ENCODE measurements at regions not wholly inside any gene's neighbourhood (a gene's known extent, or its start where the extent isn't known, plus 50 kb on each side); places are given as distances from the start of the nearest gene placed in this dataset.

DNA sequence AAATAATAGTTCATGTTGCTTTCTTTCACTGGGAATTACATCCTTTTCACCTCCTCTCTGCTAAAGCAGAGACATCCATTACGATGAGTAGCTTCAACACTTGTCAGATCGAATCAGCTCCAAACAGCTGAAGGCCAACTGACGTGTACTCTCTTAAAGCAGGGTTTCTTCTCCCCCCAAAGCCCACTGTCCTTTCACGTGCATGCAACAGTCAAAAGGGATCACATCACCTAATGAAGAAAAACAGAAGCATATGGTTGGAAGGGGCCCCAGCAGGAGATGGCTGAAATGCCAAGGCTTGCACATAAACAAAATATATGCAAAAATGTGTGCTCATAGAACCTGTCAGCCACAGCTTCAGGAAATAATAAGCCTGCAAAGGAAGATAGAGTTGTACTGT is 421.6 kb downstream of the ANXA1 start:
- intact Hi-C loops (cut with DNase I): no loop called here
- no peaks in the 10 kb centered on the region for H3K4me1 ChIP-seq (ENCODE audit: control insufficient read depth in 1 of 2, insufficient read depth in 2 of 2, low read length in 2 of 2)
- DNase-seq (no peak), ATAC-seq (ENCODE audit: low FRiP score) (no peak)
- no peaks in the 10 kb centered on the region for H3K27me3 ChIP-seq (ENCODE audit: control insufficient read depth in 1 of 2, insufficient read depth in 2 of 2, low read length in 1 of 2)
- no peak overlapping the region for H3K27ac ChIP-seq (ENCODE audit: low read depth in 1 of 2, low read length in 2 of 2)
- 50 to 53% methylated on average over 4 of the region's 4 CpGs for WGBS, 2 donors
- H3K36me3 ChIP-seq (ENCODE audit: control insufficient read depth in 1 of 2, insufficient read depth in 2 of 2, low read length in 1 of 2): no peaks in the 10 kb centered on the region
- H3K9me3 ChIP-seq (ENCODE audit: control insufficient read depth, low read length): no peaks in the 10 kb centered on the region
- H3K4me3 ChIP-seq (ENCODE audit: low read length in 2 of 2): no peak overlapping the region

DNA sequence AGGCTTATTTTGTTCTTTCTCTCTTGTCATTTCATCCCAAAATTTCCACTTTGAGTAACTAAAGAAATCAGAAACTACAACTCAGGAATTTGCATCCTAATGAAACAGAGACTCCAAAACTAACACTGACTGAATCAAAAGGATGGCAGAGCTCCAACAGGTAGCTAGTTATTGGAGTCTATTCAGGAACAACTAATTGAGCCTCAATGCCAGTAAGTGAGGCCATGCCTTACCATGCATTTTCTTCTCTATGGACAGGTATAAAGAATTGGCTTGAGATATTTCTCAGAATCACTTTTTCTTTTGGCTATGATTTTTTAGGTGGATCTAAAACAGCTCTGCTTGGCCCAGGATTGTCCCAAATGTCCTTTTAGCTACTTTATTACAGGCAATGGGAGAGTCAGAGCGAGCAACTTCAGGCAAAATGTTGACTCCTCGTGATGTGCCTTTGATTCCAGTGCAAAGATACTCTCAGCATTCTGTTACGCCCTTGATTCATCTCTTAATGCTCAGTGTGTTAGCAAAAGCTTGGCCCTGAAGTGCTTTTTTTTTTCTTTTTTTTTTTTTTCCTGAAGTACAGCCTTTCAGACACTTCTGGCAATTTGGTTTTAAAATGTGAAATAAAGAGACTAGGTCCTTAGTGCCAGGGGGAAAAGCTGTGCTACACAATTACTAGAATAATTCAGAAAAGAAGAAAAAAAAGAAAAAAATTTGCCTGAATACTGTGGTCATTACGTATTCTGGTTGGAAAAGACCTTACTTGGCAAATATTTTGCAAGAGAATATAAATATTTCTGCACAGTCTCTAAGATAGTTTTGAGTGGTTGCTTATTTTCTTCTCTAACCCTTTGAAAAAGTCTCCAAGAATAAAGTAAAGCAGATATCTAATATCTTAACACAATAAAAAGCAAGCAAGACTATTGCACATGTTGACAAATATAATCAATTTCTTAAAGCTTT is 423.7 kb downstream of the ANXA1 start:
- Histone ChIP-seq H3K27ac (ENCODE audit: low read depth in 1 of 2, low read length in 2 of 2) (no peak overlapping the region), H3K4me3 (ENCODE audit: low read length in 2 of 2) (no peak overlapping the region), H3K36me3 (ENCODE audit: control insufficient read depth in 1 of 2, insufficient read depth in 2 of 2, low read length in 1 of 2) (no peaks in the 10 kb centered on the region), H3K4me1 (ENCODE audit: control insufficient read depth in 1 of 2, insufficient read depth in 2 of 2, low read length in 2 of 2) (no peaks in the 10 kb centered on the region), H3K27me3 (ENCODE audit: control insufficient read depth in 1 of 2, insufficient read depth in 2 of 2, low read length in 1 of 2) (no peaks in the 10 kb centered on the region), H3K9me3 (ENCODE audit: control insufficient read depth, low read length) (no peaks in the 10 kb centered on the region)
- ATAC-seq (ENCODE audit: low FRiP score) (no peak), DNase-seq (no peak)
- WGBS, 2 donors: 55 to 71% methylated on average over 4 of the region's 4 CpGs
- intact Hi-C loops (cut with DNase I): no loop called here

DNA sequence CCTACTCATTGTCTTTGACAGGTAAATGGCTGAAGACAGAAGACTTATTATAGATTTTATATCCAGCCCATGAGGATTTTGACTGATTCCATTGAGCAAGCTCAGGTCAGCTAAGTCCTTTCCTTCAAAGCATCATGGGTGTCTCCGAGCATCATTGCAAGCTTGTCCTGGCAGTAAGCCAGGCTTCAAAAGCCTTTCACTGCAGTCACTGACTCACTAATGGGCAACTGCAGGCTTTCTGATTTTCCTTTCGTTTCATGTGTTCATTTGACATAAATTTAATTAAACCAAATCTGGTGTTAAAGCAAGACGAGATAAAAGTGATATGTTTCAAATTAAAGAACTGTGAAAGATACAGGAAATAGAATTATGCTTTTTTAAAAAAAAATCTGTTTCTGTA is 426.2 kb downstream of the ANXA1 start:
- no peaks in the 10 kb centered on the region for H3K27me3 ChIP-seq (ENCODE audit: control insufficient read depth in 1 of 2, insufficient read depth in 2 of 2, low read length in 1 of 2)
- intact Hi-C loops (cut with DNase I): no loop called here
- no peak overlapping the region for H3K4me3 ChIP-seq (ENCODE audit: low read length in 2 of 2)
- 35 to 37% methylated on average over 3 of the region's 3 CpGs for whole genome bisulfite sequencing, 2 donors
- H3K27ac ChIP-seq (ENCODE audit: low read depth in 1 of 2, low read length in 2 of 2): no peak overlapping the region
- DNase-seq (no peak), ATAC-seq (ENCODE audit: low FRiP score) (no peak)
- H3K4me1 ChIP-seq (ENCODE audit: control insufficient read depth in 1 of 2, insufficient read depth in 2 of 2, low read length in 2 of 2): no peaks in the 10 kb centered on the region
- no peaks in the 10 kb centered on the region for H3K36me3 ChIP-seq (ENCODE audit: control insufficient read depth in 1 of 2, insufficient read depth in 2 of 2, low read length in 1 of 2)
- H3K9me3 ChIP-seq (ENCODE audit: control insufficient read depth, low read length): no peaks in the 10 kb centered on the region

DNA sequence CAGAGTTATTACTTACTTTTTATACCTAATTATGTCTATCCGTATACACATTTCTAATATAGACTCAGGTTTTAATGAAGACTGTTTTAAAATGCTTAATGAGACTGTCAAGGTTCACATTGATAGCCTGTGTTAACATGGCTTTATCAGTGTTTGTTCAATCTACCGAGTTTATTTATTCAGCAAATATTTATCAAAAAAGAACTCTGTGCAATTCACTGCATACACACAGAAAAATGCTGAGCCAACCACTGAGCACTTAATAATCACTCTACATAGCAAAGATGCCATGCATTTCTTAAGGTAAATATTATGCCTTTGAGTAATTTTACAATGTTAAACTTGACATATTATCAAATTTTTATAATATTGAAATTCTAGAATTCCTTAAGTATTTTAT is 428.2 kb downstream of the ANXA1 start:
- H3K36me3 ChIP-seq (ENCODE audit: control insufficient read depth in 1 of 2, insufficient read depth in 2 of 2, low read length in 1 of 2): no peaks in the 10 kb centered on the region
- no peaks in the 10 kb centered on the region for H3K9me3 ChIP-seq (ENCODE audit: control insufficient read depth, low read length)
- DNase-seq: no peak
- H3K4me1 ChIP-seq (ENCODE audit: control insufficient read depth in 1 of 2, insufficient read depth in 2 of 2, low read length in 2 of 2): no peaks in the 10 kb centered on the region
- no peak overlapping the region for H3K4me3 ChIP-seq (ENCODE audit: low read length in 2 of 2)
- 21 to 27% methylated on average over 2 of the region's 2 CpGs for WGBS, 2 donors
- no peak overlapping the region for H3K27ac ChIP-seq (ENCODE audit: low read depth in 1 of 2, low read length in 2 of 2)
- intact Hi-C loops (cut with DNase I): no loop called here
- H3K27me3 ChIP-seq (ENCODE audit: control insufficient read depth in 1 of 2, insufficient read depth in 2 of 2, low read length in 1 of 2): no peaks in the 10 kb centered on the region
- ATAC-seq (ENCODE audit: low FRiP score): no peak

DNA sequence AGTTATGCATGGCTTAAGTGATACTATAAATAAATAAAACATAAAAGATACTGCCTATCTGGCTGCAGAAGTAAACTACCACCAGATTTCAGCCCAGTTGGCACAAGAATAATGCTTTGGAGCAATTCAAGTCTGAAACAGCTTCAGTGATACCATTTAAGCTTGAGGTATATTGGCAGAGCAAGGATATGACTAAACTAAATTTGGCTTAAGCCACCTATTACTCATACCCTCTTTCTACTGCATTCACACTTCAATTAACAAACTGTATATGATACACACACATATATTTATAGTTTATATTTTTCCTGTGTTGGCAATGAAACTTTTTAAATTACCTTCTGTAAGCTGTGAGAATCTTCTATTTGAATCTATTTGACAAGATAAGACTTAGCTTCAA is 431.9 kb downstream of the ANXA1 start:
- ATAC-seq (ENCODE audit: low FRiP score) (no peak), DNase-seq (no peak)
- intact Hi-C loops (cut with DNase I): no loop called here
- no peaks in the 10 kb centered on the region for H3K4me1 ChIP-seq (ENCODE audit: control insufficient read depth in 1 of 2, insufficient read depth in 2 of 2, low read length in 2 of 2)
- H3K4me3 ChIP-seq (ENCODE audit: low read length in 2 of 2): no peak overlapping the region
- H3K27ac ChIP-seq (ENCODE audit: low read depth in 1 of 2, low read length in 2 of 2): no peak overlapping the region
- H3K36me3 ChIP-seq (ENCODE audit: control insufficient read depth in 1 of 2, insufficient read depth in 2 of 2, low read length in 1 of 2): no peaks in the 10 kb centered on the region
- no peaks in the 10 kb centered on the region for H3K27me3 ChIP-seq (ENCODE audit: control insufficient read depth in 1 of 2, insufficient read depth in 2 of 2, low read length in 1 of 2)
- H3K9me3 ChIP-seq (ENCODE audit: control insufficient read depth, low read length): no peaks in the 10 kb centered on the region

DNA sequence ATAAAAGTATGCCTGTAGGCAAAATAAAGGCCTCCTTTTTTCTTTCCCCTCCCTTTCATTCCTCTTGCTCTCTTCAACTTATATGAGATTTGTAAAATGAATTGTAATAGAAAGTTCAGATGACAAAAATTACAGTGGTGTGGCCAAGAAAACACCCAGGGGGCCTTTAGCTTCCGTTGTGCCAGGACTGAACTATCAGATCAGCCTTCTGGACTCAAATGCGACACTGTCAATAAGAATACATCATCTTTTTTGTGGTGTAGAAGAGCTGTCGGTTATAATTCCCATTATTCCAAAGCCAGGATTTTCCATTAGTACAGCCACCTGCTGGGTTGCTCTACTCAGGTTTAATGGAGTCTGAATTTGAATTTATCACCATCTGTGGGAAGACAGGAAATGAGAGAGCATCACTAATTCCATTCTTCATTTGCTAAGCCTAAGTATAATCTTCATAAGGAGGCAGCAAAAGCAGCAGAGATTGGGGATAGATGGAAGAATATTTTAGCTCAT is 443.4 kb downstream of the ANXA1 start:
- no peaks in the 10 kb centered on the region for H3K36me3 ChIP-seq (ENCODE audit: control insufficient read depth in 1 of 2, insufficient read depth in 2 of 2, low read length in 1 of 2)
- DNase-seq: no peak
- 79 to 84% methylated on average over 3 of the region's 3 CpGs for WGBS, 2 donors
- no peaks in the 10 kb centered on the region for H3K9me3 ChIP-seq (ENCODE audit: control insufficient read depth, low read length)
- no peaks in the 10 kb centered on the region for H3K4me1 ChIP-seq (ENCODE audit: control insufficient read depth in 1 of 2, insufficient read depth in 2 of 2, low read length in 2 of 2)
- H3K4me3 ChIP-seq (ENCODE audit: low read length in 2 of 2): no peak overlapping the region
- intact Hi-C loops (cut with DNase I): no loop called here
- H3K27ac ChIP-seq (ENCODE audit: low read depth in 1 of 2, low read length in 2 of 2): no peak overlapping the region
- no peaks in the 10 kb centered on the region for H3K27me3 ChIP-seq (ENCODE audit: control insufficient read depth in 1 of 2, insufficient read depth in 2 of 2, low read length in 1 of 2)
- ATAC-seq (ENCODE audit: low FRiP score): no peak

DNA sequence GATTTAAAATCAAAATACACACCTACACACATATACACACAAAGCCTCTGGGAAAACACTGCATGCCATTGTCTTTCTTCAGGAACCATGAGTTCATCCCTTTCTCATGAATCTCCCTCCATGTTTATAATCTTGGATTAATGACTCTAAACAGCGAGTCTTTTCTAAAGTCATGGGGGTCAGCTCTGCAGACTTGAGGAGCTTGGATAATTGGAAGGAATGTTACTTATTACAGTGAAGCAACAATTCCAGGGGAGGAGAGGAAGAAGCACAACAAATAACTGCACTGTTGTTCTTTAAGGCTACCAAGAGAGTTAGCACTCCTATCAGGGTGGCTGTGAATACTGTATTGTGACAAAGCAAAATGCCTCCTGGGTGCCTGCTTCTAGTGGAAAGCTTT is 444.7 kb downstream of the ANXA1 start:
- Histone ChIP-seq H3K4me3 (ENCODE audit: low read length in 2 of 2) (no peak overlapping the region), H3K27ac (ENCODE audit: low read depth in 1 of 2, low read length in 2 of 2) (no peak overlapping the region), H3K27me3 (ENCODE audit: control insufficient read depth in 1 of 2, insufficient read depth in 2 of 2, low read length in 1 of 2) (no peaks in the 10 kb centered on the region), H3K4me1 (ENCODE audit: control insufficient read depth in 1 of 2, insufficient read depth in 2 of 2, low read length in 2 of 2) (no peaks in the 10 kb centered on the region), H3K36me3 (ENCODE audit: control insufficient read depth in 1 of 2, insufficient read depth in 2 of 2, low read length in 1 of 2) (no peaks in the 10 kb centered on the region), H3K9me3 (ENCODE audit: control insufficient read depth, low read length) (no peaks in the 10 kb centered on the region)
- WGBS, 2 donors: 31 to 39% methylated on average over 1 of the region's 1 CpG
- DNase-seq (no peak), ATAC-seq (ENCODE audit: low FRiP score) (no peak)
- intact Hi-C loops (cut with DNase I): no loop called here

DNA sequence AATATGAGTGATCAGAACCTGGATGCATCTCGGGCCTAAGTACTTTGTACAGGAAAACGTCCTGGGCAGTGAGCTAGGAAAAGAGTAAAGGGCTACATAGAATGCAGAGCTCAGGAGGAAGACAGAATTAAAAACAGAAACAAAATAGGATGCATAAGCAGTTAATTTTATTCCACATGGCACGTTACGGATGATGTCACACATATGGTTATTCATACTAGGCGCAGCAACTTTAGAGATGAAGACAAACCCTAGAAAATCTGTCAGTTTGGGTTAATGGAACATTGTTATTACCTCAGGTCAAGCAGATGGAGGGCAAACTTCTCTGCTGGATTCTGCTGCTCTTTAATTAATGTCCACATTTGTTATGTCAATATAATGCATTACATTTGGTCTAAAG is 445.4 kb downstream of the ANXA1 start:
- Histone ChIP-seq H3K27me3 (ENCODE audit: control insufficient read depth in 1 of 2, insufficient read depth in 2 of 2, low read length in 1 of 2) (no peaks in the 10 kb centered on the region), H3K27ac (ENCODE audit: low read depth in 1 of 2, low read length in 2 of 2) (no peak overlapping the region), H3K4me3 (ENCODE audit: low read length in 2 of 2) (no peak overlapping the region), H3K4me1 (ENCODE audit: control insufficient read depth in 1 of 2, insufficient read depth in 2 of 2, low read length in 2 of 2) (no peaks in the 10 kb centered on the region), H3K36me3 (ENCODE audit: control insufficient read depth in 1 of 2, insufficient read depth in 2 of 2, low read length in 1 of 2) (no peaks in the 10 kb centered on the region), H3K9me3 (ENCODE audit: control insufficient read depth, low read length) (no peaks in the 10 kb centered on the region)
- DNase-seq (no peak), ATAC-seq (ENCODE audit: low FRiP score) (no peak)
- intact Hi-C loops (cut with DNase I): no loop called here
- WGBS, 2 donors: 73 to 74% methylated on average over 5 of the region's 5 CpGs

DNA sequence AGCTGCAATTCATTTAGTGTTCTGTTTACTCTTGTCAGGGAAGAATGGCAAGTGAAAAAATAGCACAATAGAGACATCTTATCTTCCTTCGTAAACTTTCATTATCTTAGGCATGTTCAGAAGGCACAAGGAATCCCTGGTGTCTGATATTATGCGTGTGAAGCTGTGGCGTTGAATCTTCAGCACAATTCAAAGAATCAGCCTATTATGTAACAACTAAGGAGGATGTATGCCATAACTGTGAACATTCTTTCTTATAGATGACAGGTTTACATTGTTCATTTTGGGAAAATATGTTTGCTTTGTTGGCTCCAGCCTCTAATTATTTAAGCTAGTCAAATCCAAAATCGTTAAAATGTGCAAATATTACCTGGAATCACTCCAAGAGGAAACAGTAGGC is 446.1 kb downstream of the ANXA1 start:
- no peaks in the 10 kb centered on the region for H3K36me3 ChIP-seq (ENCODE audit: control insufficient read depth in 1 of 2, insufficient read depth in 2 of 2, low read length in 1 of 2)
- H3K27ac ChIP-seq (ENCODE audit: low read depth in 1 of 2, low read length in 2 of 2): no peak overlapping the region
- ATAC-seq (ENCODE audit: low FRiP score) (no peak), DNase-seq (no peak)
- no peaks in the 10 kb centered on the region for H3K27me3 ChIP-seq (ENCODE audit: control insufficient read depth in 1 of 2, insufficient read depth in 2 of 2, low read length in 1 of 2)
- H3K9me3 ChIP-seq (ENCODE audit: control insufficient read depth, low read length): no peaks in the 10 kb centered on the region
- 61 to 69% methylated on average over 4 of the region's 4 CpGs for WGBS, 2 donors
- no peak overlapping the region for H3K4me3 ChIP-seq (ENCODE audit: low read length in 2 of 2)
- intact Hi-C loops (cut with DNase I): no loop called here
- no peaks in the 10 kb centered on the region for H3K4me1 ChIP-seq (ENCODE audit: control insufficient read depth in 1 of 2, insufficient read depth in 2 of 2, low read length in 2 of 2)
